ENCODE measurements at regions not wholly inside any gene's neighbourhood (a gene's known extent, or its start where the extent isn't known, plus 50 kb on each side); places are given as distances from the start of the nearest gene placed in this dataset.
"Not testable (repeated sequence)": the region's sequence is repeated elsewhere in the genome, so short reads cannot be mapped to it uniquely, and the experiment has no call there.

- DNase-seq = no peak
Measured at GRCh38 chr4:123682931-123683330, 286.3 kb downstream of the SPRY1 start.

- DNase-seq = not testable (repeated sequence)
Measured at GRCh38 chr4:123684937-123685336, 288.3 kb downstream of the SPRY1 start.

- not testable (repeated sequence) for DNase-seq
Measured at GRCh38 chr4:123695531-123695930, 298.9 kb downstream of the SPRY1 start.

- DNase-seq = no peak
Measured at GRCh38 chr4:123696687-123697086, 300.1 kb downstream of the SPRY1 start.

- DNase-seq = no peak
Measured at GRCh38 chr4:123698556-123698955, 302.0 kb downstream of the SPRY1 start.

GRCh38 chr4:123699880-123700771 is 303.5 kb downstream of the SPRY1 start:
- DNase-seq = no peak

- DNase-seq = no peak
Measured at GRCh38 chr4:123701131-123701575, 304.6 kb downstream of the SPRY1 start.

GRCh38 chr4:123705419-123705818 is 308.8 kb downstream of the SPRY1 start:
- no peak for DNase-seq

GRCh38 chr4:123706973-123707372 is 310.4 kb downstream of the SPRY1 start:
- no peak for DNase-seq

- DNase-seq = no peak
Measured at GRCh38 chr4:123708902-123709301, 312.3 kb downstream of the SPRY1 start.

GRCh38 chr4:123709336-123709735 is 312.7 kb downstream of the SPRY1 start:
- no peak for DNase-seq

- no peak for DNase-seq
Measured at GRCh38 chr4:123731035-123731434, 334.4 kb downstream of the SPRY1 start.

GRCh38 chr4:123737156-123737555 is 340.6 kb downstream of the SPRY1 start:
- no peak for DNase-seq

- no peak for DNase-seq
Measured at GRCh38 chr4:123739806-123740205, 343.2 kb downstream of the SPRY1 start.

GRCh38 chr4:123740236-123740635 is 343.6 kb downstream of the SPRY1 start:
- DNase-seq = no peak

- no peak for DNase-seq
Measured at GRCh38 chr4:123741906-123742305, 345.3 kb downstream of the SPRY1 start.

- DNase-seq = no peak
Measured at GRCh38 chr4:123743848-123744247, 347.3 kb downstream of the SPRY1 start.

GRCh38 chr4:123744664-123745290 is 348.2 kb downstream of the SPRY1 start:
- DNase-seq = no peak

GRCh38 chr4:123747016-123747415 is 350.4 kb downstream of the SPRY1 start:
- no peak for DNase-seq

- no peak for DNase-seq
Measured at GRCh38 chr4:123748806-123749205, 352.2 kb downstream of the SPRY1 start.

GRCh38 chr4:123749383-123749782 is 352.8 kb downstream of the SPRY1 start:
- no peak for DNase-seq

- no peak for DNase-seq
Measured at GRCh38 chr4:123750044-123750443, 353.4 kb downstream of the SPRY1 start.

- no peak for DNase-seq
Measured at GRCh38 chr4:123755655-123756054, 359.1 kb downstream of the SPRY1 start.

- DNase-seq = no peak
Measured at GRCh38 chr4:123767806-123768205, 371.2 kb downstream of the SPRY1 start.

Measured in CD4-positive, alpha-beta T cell treated with Interleukin-4 for 1 hour (primary cell).